ENCODE measurements at regions not wholly inside any gene's neighbourhood (a gene's known extent, or its start where the extent isn't known, plus 50 kb on each side); places are given as distances from the start of the nearest gene placed in this dataset.

DNA sequence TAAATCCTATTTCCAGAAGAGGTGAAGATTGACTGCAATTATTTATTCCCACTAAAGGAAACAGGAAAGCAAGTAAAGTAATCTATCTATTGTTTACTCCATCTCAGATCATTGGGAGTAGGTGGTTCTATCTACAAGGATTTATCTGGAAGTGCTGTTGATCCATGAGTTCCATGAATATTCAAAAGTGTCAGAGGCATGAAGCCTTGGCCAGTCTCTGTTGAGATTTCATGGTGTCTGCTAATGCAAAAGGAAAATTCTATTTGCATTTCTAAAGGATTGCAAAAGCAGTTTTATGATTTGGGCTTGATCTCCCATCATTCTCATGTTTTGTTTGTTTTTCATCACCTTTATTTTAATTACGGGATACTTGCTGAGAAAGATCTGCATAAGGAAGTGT is 102.4 kb upstream of the ST6GAL2 start:
- TF ChIP-seq CTCF (IDR thresholded peaks at IDR 0.05) (no peak), POLR2AphosphoS5 (IDR thresholded peaks at IDR 0.05) (no peak), EP300 (IDR thresholded peaks at IDR 0.05) (no peak)

Data from upper lobe of left lung (tissue), 4 donors.